Hematopoietic multipotent progenitor cell treated with erythropoietin and hydrocortisone succinate and interleukin-3 and kit ligand, for 6 days (in vitro differentiated cells): ENCODE measurements at regions not wholly inside any gene's neighbourhood (a gene's known extent, or its start where the extent isn't known, plus 50 kb on each side); places are given as distances from the start of the nearest gene placed in this dataset.

Experiments
- DNase-seq: peaks from one replicate; pipeline ENCODE4 v3.0.0-alpha.2; 2015

DNA sequence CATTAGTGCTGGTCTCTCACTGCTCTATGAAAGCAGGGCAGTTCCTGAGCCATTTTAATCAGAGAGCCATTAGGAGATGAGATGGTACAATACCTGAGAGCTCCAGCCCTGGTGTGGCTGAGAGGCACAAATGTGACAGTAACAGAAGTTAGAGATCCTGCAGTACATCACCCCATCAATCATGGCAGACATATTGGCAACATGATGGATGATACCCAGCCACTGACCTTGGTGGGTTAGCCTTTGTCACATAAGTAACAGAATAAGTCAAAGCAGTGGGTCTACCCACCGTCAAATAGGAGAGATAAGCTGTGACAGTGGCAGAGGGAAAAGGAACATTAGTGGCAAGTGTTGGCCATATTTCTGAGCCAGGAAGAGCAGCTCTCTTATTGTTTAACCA, 53.3 kb upstream of the NXPH1 start:
- DNase-seq, result no peak

DNA sequence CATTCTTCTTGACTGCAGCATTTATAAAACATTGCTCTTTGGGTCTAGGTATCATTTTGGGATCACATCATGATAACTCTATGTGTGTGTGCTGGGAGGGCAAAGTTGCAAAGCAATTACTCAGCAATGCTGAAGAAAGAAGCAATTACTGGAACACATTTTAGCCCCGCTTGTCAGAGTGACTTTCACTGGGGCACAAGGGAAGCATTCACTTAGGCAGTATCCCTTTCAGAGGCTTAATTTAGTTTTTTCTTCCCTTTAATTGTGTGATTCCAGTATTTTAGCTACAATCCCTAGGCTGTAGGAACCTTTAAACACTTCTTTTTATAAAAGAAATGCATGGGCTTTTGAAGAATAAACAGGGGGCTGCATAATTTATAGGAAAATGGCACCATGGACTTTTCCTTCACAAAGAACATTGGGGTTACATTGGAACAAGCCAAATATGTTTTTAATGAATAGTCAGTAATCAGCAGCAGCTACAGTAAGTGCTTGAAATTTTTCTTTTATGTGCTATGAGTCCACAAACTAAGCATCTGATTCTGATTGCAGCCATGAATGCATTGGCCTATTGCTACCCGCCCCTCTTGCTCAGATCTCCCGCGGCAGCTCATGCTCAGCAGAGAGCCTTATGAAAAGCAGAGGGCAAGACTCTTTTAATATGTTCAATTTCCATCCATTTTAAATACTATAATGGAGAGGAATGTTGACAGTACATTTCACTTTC, 51.2 kb upstream of the NXPH1 start:
- DNase-seq, result no peak
